ENCODE measurements at regions not wholly inside any gene's neighbourhood (a gene's known extent, or its start where the extent isn't known, plus 50 kb on each side); places are given as distances from the start of the nearest gene placed in this dataset.
"Not testable (repeated sequence)": the region's sequence is repeated elsewhere in the genome, so short reads cannot be mapped to it uniquely, and the experiment has no call there.

- no peak for TF ChIP-seq ZNF274 (IDR thresholded peaks at IDR 0.05; ENCODE audit: low read depth, low read length)
- no peak overlapping the region for H3K4me3 ChIP-seq (ENCODE audit: low read length)
These were observed 429.7 kb upstream of the MMS22L start for GRCh38 chr6:97712751-97713150.

GRCh38 chr6:97714772-97715171, 431.8 kb upstream of the MMS22L start:
- H3K4me3 ChIP-seq (ENCODE audit: low read length) = no peak overlapping the region

GRCh38 chr6:97717086-97717485, 434.1 kb upstream of the MMS22L start:
- no peak for TF ChIP-seq ZNF274 (IDR thresholded peaks at IDR 0.05; ENCODE audit: low read depth, low read length)
- no peak overlapping the region for H3K4me3 ChIP-seq (ENCODE audit: low read length)

More at GRCh38 chr6:97714772-97715171, 431.8 kb upstream of the MMS22L start:
- TF ChIP-seq ZNF274 (IDR thresholded peaks at IDR 0.05; ENCODE audit: low read depth, low read length) = no peak

- TF ChIP-seq ZNF274 (IDR thresholded peaks at IDR 0.05; ENCODE audit: low read depth, low read length) = no peak
These were observed 443.4 kb upstream of the MMS22L start for GRCh38 chr6:97726378-97726777.

GRCh38 chr6:97732045-97732444, 449.0 kb upstream of the MMS22L start:
- H3K4me3 ChIP-seq (ENCODE audit: low read length) = no peak overlapping the region
- no peak for TF ChIP-seq ZNF274 (IDR thresholded peaks at IDR 0.05; ENCODE audit: low read depth, low read length)

More at GRCh38 chr6:97726378-97726777, 443.4 kb upstream of the MMS22L start:
- H3K4me3 ChIP-seq (ENCODE audit: low read length) = no peak overlapping the region

DNA sequence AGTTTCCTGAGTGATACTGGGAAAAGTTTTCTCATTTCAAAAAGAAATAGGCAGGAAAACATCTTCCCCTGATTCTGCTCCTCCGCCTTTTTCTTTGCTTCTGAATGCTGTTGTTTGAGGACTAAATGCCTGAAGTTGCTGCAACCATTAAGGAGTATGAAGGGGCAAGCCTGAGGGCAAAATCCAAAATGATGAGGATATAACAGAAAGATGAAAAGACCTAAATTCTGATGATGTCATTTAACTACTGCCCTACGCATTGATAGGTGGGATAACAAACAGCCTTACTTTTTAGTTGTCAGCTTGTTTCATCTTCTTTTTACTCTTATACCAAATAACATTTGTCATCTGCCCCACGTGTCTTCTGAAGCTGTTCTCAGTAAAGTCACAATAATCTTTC, 474.6 kb upstream of the MMS22L start:
- TF ChIP-seq ZNF274 (IDR thresholded peaks at IDR 0.05; ENCODE audit: low read depth, low read length) = no peak
- H3K4me3 ChIP-seq (ENCODE audit: low read length) = no peak overlapping the region

DNA sequence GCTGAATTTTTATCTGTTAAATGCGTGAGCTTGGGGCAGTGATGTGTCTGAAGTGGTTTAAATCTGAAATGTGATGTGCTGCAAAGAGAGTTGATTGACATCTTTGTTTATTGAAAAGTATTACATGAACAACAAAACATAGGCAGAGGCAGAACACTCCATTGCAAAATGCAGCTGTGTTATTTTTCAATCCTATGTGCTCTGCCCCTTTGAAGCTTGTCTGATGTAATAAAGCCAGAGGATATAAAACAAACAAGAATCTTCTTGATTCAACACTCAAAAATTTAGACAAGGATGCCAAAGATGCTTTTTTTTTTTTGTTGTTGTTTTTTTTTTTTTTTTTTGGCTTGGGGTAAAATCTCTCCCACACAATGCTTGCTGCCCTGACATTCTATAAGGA, 482.4 kb upstream of the MMS22L start:
- TF ChIP-seq ZNF274 (IDR thresholded peaks at IDR 0.05; ENCODE audit: low read depth, low read length) = no peak
- H3K4me3 ChIP-seq (ENCODE audit: low read length) = no peak overlapping the region

DNA sequence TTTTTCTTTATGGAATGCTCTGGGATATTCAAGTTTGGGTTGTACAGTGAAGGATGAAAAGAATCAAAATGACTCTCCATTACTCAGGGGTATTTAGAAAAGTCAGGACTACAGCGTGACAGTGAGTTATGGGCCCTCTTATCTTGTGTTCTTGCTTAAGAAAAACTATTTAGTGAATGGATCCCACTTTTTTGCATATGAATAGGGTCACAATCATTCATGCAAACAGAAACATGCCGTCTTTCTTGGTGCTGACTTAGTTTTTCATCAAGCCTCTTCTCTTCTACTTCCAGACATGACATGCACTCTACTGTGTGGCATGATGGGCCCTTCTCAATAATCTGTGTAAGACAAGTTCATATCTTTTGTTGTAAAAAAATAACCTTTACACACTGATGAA, 488.4 kb upstream of the MMS22L start:
- no peak for TF ChIP-seq ZNF274 (IDR thresholded peaks at IDR 0.05; ENCODE audit: low read depth, low read length)
- no peak overlapping the region for H3K4me3 ChIP-seq (ENCODE audit: low read length)

DNA sequence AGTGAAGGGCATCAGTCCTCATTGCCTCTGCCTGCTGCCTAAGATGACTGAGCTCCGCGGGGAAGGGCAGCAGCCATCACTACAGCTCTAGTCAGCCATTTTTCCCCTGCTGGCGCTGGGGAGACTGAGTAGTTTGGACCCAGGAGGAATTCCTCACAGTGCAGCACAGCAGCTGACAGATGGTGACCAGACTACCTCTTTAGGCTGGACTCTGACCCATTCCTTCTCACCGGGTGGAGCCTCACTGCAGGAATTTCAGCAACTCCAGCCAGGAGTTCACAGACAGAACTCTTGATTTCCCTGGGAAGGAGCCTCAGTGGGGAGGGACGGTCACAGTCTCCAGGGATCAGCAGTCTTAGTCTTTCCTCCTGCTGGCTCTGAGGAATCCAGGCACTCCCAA, 492.0 kb upstream of the MMS22L start:
- no peak for TF ChIP-seq ZNF274 (IDR thresholded peaks at IDR 0.05; ENCODE audit: low read depth, low read length)

DNA sequence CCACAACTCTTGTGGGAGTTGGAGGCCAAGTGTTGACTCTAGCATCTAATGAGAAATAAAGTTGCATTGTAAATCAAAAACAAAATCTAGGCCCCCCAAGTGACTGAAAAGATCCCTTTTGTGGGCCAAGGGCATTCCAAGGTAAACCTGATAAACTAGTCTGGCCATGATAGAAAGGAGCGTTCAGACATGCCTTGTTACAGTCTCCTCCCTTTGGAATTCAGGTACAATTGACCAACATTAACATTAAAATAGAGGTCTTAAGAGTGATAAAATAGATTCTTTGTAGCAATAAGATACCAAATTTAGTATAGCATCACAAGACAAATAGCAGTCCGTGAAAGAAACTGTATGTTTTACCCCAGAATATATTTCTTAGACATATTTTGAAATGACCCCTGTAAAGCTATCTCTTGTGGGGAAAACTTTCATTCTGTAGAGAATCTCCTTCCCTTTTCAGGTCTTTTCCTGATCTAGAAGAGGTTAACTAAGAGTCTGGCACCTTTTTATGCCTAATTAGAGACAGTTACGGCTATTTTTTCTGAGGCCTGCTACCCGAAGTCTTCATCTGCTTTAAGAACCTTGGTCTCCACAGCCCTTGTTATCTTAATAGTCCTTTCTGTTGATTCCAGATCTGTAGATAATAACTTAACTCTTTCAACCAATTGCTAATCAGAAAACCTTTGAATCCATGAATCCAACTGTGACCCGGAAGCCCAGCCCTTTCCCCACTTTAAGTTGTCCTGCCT, 495.4 kb upstream of the MMS22L start:
- H3K4me3 ChIP-seq (ENCODE audit: low read length) = no peak overlapping the region
- no peak for TF ChIP-seq ZNF274 (IDR thresholded peaks at IDR 0.05; ENCODE audit: low read depth, low read length)

More for the DNA sequence above, 492.0 kb upstream of the MMS22L start:
- H3K4me3 ChIP-seq (ENCODE audit: low read length) = no peak overlapping the region

- not testable (repeated sequence) for H3K4me3 ChIP-seq (ENCODE audit: low read length)
These were observed 496.2 kb upstream of the MMS22L start for GRCh38 chr6:97779039-97779766.

DNA sequence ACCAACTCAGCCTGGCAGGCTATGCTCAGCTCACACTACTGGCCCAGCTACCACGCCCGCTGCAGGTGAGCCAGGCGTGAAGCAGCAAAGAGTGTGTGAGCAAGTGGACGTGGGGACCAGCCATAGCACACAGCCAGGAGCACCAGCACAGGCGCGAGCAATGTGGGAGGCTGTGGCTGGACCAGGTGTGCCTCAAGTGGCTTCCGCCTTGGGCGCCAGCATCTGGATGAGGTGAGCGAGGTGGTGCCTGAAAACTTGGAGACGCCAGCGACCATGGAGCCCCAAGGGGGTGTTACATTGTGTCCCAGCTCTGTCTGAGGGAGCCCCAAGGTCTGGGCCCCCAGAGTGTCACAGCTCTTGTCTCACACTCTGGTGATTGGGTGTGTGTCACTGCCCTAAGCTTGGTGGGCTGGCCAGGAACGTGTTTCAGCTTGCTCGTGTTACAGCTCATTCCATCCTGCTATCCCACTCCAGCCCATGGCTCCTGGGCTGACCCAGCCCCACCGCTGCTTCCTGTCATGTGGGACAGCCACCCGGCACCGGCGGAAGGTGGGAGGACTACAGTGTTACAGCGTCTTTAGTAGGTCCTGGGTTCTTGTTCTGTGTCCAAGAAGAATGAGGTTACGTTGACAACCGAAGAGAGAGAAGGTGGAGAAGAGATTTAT, 508.0 kb upstream of the MMS22L start:
- no peak overlapping the region for H3K4me3 ChIP-seq (ENCODE audit: low read length)
- TF ChIP-seq ZNF274 (IDR thresholded peaks at IDR 0.05; ENCODE audit: low read depth, low read length) = no peak

DNA sequence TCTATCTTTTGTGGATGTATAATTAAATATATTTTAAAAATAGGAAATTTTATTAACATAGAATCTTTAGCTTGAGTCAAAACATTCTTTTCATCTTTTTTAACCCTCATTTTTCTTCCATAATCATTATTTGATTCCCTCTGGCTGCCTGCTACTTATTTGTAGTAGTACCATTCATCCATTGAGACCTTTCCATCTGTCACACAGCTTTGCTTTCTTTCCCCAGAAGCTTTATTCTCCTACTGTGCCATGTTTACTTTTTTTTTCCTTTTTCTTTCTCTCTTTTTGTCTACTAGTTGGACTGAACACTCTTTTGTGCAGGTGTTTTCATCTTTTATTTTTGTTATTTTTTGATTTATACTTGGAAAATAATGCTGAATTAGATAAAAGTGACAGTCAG, 522.6 kb upstream of the MMS22L start:
- no peak overlapping the region for H3K4me3 ChIP-seq (ENCODE audit: low read length)
- no peak for TF ChIP-seq ZNF274 (IDR thresholded peaks at IDR 0.05; ENCODE audit: low read depth, low read length)

- no peak for TF ChIP-seq ZNF274 (IDR thresholded peaks at IDR 0.05; ENCODE audit: low read depth, low read length)
- H3K4me3 ChIP-seq (ENCODE audit: low read length) = no peak overlapping the region
These were observed 529.9 kb upstream of the MMS22L start for GRCh38 chr6:97812940-97813339.

All from GM08714 (cell line).